OCI-LY7 (cell line): ENCODE measurements at regions not wholly inside any gene's neighbourhood (a gene's known extent, or its start where the extent isn't known, plus 50 kb on each side); places are given as distances from the start of the nearest gene placed in this dataset.
A peak's percentile ranks its signal among the peaks of the same experiment; 100 is the strongest.

Experiments used
- EZH2phosphoT487 ChIP-seq: fragments of 200-600 bp; sonication (generic); IDR thresholded peaks from 2 replicates; pipeline ENCODE4 v1.6.1; 2018; ENCODE audit warnings: low read depth, borderline replicate concordance, mild to moderate bottlenecking, mixed run types, antibody characterized with exemption, low read length, moderate library complexity, mixed read lengths
- TF ChIP-seq, protein P1 (sequence below): fragments of 200-600 bp; sonication (generic); conservative IDR thresholded peaks from 2 replicates; pipeline ENCODE4 v1.5.1; 2014; ENCODE audit warnings: mild to moderate bottlenecking, antibody characterized with exemption, low read length, moderate library complexity, mixed read lengths

- TF ChIP-seq, protein P1, sequence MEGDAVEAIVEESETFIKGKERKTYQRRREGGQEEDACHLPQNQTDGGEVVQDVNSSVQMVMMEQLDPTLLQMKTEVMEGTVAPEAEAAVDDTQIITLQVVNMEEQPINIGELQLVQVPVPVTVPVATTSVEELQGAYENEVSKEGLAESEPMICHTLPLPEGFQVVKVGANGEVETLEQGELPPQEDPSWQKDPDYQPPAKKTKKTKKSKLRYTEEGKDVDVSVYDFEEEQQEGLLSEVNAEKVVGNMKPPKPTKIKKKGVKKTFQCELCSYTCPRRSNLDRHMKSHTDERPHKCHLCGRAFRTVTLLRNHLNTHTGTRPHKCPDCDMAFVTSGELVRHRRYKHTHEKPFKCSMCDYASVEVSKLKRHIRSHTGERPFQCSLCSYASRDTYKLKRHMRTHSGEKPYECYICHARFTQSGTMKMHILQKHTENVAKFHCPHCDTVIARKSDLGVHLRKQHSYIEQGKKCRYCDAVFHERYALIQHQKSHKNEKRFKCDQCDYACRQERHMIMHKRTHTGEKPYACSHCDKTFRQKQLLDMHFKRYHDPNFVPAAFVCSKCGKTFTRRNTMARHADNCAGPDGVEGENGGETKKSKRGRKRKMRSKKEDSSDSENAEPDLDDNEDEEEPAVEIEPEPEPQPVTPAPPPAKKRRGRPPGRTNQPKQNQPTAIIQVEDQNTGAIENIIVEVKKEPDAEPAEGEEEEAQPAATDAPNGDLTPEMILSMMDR, result peak; percentile 86
- TF ChIP-seq EZH2phosphoT487, result no peak
These were observed 399.8 kb downstream of the TMEM182 start for GRCh38 chr2:103161456-103162289.
